ENCODE measurements at regions not wholly inside any gene's neighbourhood (a gene's known extent, or its start where the extent isn't known, plus 50 kb on each side); places are given as distances from the start of the nearest gene placed in this dataset.
"Not testable (repeated sequence)": the region's sequence is repeated elsewhere in the genome, so short reads cannot be mapped to it uniquely, and the experiment has no call there.

- DNase-seq: no peak
Observed at GRCh38 chr1:118445156-118445555, 260.1 kb upstream of the SPAG17 start.

DNA sequence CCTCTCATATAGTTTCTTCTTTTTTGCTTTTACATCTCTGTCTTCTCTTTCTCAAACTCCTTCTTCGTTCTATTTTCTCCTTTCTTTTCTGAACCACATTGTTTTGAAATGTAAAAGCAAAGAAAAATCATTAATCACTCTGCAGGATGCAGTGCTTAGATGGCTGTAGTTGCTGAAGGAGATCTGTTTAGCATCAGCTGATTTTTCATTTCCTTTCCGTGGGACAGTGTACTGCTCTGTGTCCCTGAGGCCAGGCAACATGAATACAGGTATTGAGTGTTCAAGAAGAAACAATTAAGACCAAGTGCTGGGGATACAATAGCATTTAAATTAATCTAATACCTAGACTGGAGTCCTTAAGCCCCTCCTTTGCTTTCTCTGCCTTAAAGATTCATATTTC, 257.2 kb upstream of the SPAG17 start:
- no peak for DNase-seq

- no peak for DNase-seq
Observed at GRCh38 chr1:118437664-118438063, 252.6 kb upstream of the SPAG17 start.

GRCh38 chr1:118429856-118430255, 244.8 kb upstream of the SPAG17 start:
- DNase-seq: no peak

- DNase-seq: no peak
Observed at GRCh38 chr1:118421868-118422350, 236.9 kb upstream of the SPAG17 start.

GRCh38 chr1:118404024-118404423, 219.0 kb upstream of the SPAG17 start:
- DNase-seq: no peak

DNA sequence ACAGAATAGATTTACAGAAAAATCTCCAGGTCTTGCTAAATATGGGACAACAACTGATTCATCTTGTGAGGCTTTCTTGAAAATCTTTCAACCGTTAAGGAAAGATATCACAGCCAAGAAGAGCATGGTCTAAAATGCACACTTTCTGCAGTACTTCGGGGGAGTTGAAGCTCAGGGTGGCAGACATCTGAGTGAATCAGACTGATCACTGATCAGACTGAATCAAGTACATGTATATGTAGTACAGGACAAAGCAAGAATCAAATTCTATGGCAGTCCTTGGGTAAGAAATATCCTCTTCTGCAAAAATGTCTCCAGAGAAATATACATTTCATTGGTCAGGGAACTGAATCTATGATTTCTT, 212.4 kb upstream of the SPAG17 start:
- DNase-seq: no peak

DNA sequence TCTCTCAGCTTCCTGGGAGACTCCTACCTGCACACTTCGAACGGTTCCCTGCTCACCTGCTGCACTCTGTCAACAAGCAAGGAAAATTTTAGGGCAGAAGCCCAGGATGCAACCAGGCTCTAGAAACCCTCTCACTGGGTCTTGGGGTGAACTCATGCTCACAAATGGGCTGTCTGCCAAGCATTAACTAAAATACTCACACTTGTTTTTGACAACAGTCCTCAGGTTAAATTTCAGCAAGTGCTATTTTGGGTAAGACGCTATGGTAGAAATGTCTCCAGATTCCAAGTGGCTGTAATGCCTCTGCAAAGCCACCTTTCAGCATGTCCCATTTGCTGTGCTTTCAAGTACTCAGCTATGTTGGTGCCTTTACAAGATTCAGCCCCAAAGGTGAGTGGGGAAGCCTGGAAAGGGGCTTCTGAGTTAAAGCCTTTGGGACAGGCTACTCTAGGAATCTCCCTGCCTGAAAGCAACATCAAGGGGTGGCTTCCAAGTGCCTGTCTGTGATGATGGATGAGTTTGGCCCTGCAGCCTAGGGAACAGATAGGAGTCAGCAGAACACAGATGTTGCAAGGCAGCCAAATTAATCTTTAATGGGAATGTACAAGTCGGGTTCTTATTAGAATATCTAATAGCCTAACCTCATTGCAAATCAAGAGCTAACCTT, 211.9 kb upstream of the SPAG17 start:
- DNase-seq: no peak

GRCh38 chr1:118396279-118396678, 211.3 kb upstream of the SPAG17 start:
- no peak for DNase-seq

DNA sequence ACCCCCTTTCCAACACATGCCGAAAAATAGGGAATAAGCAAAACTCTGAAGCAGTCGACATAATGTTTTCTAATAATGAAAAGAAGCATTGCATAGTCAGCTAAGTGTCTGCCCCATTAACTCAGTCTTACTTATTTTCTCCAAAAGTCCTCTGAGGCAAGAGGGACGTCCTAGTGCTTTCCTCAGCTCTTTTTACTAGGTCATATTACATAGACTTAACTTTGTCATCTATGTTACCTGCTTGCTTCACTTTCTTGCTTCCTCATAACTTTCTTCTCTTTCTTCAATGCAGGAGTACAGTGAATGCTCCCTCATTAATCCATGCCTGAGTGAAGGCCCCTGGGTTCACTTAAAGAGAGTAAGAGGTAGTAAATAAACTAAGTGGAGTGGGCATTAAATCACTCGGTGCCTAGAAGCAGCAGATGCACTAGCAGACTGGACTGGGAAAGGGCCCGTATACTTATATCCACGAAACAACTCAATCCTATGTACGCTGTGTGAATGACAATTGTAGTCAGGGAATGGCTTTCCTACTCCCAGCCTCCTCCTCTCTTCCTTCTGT, 210.5 kb upstream of the SPAG17 start:
- no peak for DNase-seq

GRCh38 chr1:118390955-118391354, 205.9 kb upstream of the SPAG17 start:
- DNase-seq: no peak

DNA sequence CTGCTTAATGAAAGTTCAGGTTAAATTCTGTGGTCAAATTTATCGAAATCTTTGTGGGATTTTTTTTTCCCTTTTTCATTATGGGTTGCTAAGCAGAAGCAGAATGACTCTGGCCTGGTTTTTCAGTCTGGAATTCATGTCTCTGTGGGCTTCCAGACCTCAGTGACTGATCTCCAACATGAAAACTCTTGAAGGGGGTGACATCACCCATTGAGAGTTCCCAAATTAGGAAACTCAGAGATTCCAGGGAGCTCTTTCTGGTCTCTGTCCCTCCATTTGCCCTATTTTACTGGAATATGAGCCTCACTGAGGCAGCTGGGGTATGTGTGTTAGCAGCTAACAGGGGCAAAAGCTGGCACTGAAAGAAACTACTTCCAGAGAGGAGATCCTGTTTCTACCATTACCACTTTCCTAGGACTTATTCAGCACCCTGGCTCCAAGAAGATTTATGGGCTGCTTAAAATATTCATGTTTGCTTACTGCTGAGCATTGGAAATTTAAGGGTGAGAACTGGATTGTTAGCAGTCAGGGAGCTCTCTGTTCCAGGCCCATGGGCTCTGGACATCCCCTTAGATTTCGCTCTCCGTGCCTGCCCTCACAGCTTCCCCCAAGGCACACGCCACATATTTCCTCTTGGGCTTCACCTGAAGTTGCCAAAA, 203.4 kb upstream of the SPAG17 start:
- no peak for DNase-seq

DNA sequence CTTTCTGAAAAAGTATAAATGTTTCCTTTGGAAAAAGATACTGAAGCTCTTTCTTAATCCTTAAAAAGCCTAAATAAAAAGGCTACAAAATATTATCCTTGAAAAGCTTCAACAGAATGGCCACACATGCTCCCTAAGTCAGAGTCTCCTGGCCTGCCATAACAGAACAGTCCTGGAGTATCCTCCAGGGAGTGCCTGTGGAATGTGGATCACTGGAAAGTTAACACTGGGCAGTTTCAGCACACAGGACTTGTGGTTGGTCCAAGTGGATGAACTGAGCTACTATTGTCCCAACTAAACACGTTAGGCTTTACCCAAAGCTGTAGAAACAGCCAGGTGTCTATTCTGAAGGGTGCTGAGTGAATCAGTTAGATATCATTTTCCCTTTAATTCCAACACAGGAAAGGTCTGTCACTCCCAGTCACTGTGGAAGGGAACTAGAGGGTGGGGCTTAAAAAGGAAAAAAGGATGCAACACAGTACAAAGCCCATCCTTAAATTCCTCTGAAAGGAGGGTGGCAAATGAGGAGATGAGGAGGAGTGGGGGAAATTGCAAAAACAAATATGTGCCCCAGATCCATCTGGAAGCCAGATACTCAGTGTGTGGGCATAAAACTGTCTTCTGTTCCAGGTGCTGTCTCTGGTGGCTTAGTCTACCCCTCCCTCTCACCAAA, 196.3 kb upstream of the SPAG17 start:
- DNase-seq: no peak

DNA sequence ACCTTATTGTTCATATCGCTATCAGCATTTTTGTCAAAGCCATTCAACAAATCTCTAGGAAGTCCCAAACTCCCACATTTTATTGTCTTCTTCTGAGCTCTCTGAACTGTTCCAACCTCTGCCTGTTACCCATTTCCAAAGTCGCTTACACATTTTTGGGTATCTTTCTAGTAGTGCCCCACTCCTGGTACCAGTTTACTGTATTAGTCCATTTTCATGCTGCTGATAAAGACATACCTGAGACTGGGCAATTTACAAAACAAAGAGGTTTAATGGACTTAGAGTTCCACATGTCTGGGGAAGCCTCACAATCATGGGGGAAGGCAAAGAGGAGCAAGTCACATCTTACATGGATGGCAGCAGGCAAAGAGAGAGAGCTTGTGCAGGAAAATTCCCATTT, 192.2 kb upstream of the SPAG17 start:
- not testable (repeated sequence) for DNase-seq

GRCh38 chr1:118371612-118372011, 186.6 kb upstream of the SPAG17 start:
- no peak for DNase-seq

GRCh38 chr1:118370861-118371260, 185.8 kb upstream of the SPAG17 start:
- DNase-seq: no peak

DNA sequence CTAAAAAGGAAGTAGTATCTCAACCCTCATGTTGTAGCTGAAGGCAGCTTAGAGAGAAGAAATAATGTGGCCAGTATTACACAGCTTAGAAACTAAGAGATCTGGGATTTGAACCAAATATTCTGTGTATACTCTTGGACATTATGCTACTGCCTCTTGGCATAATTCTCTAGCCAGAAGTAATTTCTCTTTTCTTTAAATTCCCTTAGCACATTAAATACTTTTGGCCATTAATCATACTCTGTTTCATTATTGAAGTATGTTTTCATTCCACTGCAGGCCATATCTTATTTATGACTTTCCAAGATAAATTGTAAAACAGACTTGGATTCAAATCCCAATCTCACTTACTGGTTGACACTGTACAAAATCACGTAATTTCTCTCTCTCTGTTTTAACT, 181.3 kb upstream of the SPAG17 start:
- no peak for DNase-seq

GRCh38 chr1:118364882-118365281, 179.9 kb upstream of the SPAG17 start:
- no peak for DNase-seq

DNA sequence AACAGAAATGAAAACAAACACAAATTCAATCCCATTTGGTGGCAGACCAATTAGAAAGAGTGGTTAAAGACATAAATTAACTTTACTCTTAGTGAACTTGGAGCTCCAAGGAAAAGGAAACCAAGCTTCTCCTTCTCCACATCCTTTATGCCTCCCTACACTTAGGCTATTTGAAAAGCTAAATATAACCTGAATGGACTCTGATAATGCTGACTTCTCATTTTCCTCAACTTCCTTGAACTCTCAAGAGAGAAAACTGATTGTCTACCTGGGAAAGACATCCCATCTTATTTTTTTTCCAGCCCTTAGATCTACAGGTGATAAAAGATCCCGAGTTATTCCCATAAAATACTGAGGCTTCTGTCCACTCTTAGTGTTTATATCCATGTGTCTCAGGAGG, 178.4 kb upstream of the SPAG17 start:
- no peak for DNase-seq

- DNase-seq: no peak
Observed at GRCh38 chr1:118360817-118361216, 175.8 kb upstream of the SPAG17 start.

- DNase-seq: no peak
Observed at GRCh38 chr1:118346936-118347335, 161.9 kb upstream of the SPAG17 start.

DNA sequence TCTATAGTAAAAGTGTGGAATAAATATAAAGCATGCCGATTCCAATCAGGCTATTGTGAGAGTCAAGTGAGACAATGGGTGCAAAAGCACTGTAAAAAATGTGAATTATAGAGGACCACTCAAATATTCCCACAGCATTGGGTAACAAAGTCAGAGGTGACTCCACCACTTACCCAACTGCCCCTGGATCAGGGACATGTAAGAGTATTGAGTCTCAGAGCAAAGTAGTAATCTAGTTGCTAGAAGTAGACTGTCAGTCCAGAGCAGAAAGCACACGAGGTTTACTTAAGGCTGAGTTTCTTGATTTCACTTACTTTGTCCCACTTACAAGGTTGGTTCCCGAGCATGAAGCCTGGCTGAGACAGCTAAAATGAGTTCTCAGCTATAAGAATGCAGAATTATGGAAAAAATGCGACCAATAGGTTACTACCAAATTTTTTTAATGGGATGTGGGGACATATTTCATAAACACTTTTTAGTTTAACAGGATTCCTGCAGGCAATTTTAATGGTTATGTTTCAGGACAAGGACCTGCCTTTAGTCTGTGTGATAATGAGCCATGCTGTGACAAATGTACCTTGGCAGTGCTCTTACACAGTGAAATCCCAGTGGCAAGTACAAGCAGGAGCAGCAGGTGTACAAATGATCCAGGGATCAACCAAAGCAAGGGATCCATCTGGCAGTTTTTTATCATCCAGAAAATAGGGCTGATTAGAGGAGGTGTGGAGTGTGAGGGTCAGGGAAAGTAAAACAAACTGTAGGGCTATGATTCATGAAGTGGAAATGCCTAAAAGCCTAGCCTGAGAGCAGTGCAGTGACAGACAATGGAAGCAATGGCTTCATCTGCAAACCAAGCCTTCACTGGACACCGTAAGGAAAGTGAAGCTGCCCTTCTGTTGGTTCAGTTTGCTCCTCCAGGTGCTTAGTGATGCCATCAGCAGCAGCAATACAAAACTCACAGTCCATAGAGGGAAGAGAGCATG, 156.2 kb upstream of the SPAG17 start:
- DNase-seq: no peak
